ENCODE measurements at regions not wholly inside any gene's neighbourhood (a gene's known extent, or its start where the extent isn't known, plus 50 kb on each side); places are given as distances from the start of the nearest gene placed in this dataset.

GRCh38 chr21:15282665-15283064, 217.9 kb upstream of the NRIP1 start (continued):
- TF ChIP-seq, protein P1, sequence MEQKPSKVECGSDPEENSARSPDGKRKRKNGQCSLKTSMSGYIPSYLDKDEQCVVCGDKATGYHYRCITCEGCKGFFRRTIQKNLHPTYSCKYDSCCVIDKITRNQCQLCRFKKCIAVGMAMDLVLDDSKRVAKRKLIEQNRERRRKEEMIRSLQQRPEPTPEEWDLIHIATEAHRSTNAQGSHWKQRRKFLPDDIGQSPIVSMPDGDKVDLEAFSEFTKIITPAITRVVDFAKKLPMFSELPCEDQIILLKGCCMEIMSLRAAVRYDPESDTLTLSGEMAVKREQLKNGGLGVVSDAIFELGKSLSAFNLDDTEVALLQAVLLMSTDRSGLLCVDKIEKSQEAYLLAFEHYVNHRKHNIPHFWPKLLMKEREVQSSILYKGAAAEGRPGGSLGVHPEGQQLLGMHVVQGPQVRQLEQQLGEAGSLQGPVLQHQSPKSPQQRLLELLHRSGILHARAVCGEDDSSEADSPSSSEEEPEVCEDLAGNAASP (CRISPR knock-in tag; IDR thresholded peaks at IDR 0.05; ENCODE audit: borderline replicate concordance): no peak
- TF ChIP-seq PAF1 (CRISPR knock-in tag; IDR thresholded peaks at IDR 0.05): no peak

- POLR2A ChIA-PET: no interaction called here
- H3K9ac ChIP-seq (ENCODE audit: insufficient read depth, low read depth, low read length): no peak overlapping the region
- peaks cover 15% of the 10 kb centered on the region for H3K9me3 ChIP-seq (ENCODE audit: low read length)
- intact Hi-C loops (cut with micrococcal nuclease; ENCODE audit: unreplicated experiment) (no loop called here), in situ Hi-C loops (cut with HindIII; ENCODE audit: extremely low pct_ligation_motif_present, low pct_unique_long_range_greater_than_20kb) (no loop called here)
- CTCF ChIA-PET (ENCODE audit: low intra/inter-chr PET ratio, low total read pairs): no interaction called here
- H3K27ac ChIP-seq (ENCODE audit: extremely low read length, insufficient read depth, low read length): no peak overlapping the region
- H3K79me2 ChIP-seq (ENCODE audit: insufficient read depth, low read length): no peaks in the 10 kb centered on the region
- H2AFZ ChIP-seq (ENCODE audit: low read length): no peak overlapping the region
- no peak for ATAC-seq
- BruUV-seq (replicated peaks): no TSS peak
- H3K4me2 ChIP-seq (ENCODE audit: low read depth, low read length): peak overlapping the region; percentile 32; the same call in 1 of the 2 replicates
- DNase-seq (ENCODE audit: low spot score): no peak
- no peak for TF ChIP-seq ZNF232 (CRISPR knock-in tag; IDR thresholded peaks at IDR 0.05; ENCODE audit: borderline replicate concordance)
- 0 out of 2 replicates have a peak, but pooled peaks have one; percentile 17 for TF ChIP-seq TCF7 (IDR thresholded peaks at IDR 0.05; ENCODE audit: low read depth)
- 0 out of 2 replicates have a peak, but pooled peaks have one; percentile 24 for TF ChIP-seq NFIC (IDR thresholded peaks at IDR 0.05; ENCODE audit: low read length)
- no peak for TF ChIP-seq ZNF333 (CRISPR knock-in tag; IDR thresholded peaks at IDR 0.05; ENCODE audit: borderline replicate concordance)
- TF ChIP-seq ZNF382 (CRISPR knock-in tag; IDR thresholded peaks at IDR 0.05; ENCODE audit: borderline replicate concordance): no peak
- no peak for TF ChIP-seq ASH2L (IDR thresholded peaks at IDR 0.05; ENCODE audit: insufficient read length, low read depth, low read length)
- TF ChIP-seq TP53 (CRISPR knock-in tag; conservative IDR thresholded peaks at IDR 0.05): no peak
- no peak for TF ChIP-seq KMT2B (CRISPR knock-in tag; IDR thresholded peaks at IDR 0.05)
- H3K4me3 ChIP-seq (replicated peaks in 1 of 3; ENCODE audit: insufficient read depth in 1 of 3, low read depth in 2 of 3, low read length in 3 of 3): no peak overlapping the region
- FAIRE-seq: no peak
- H3K27me3 ChIP-seq (ENCODE audit: control insufficient read depth in 1 of 2, insufficient read depth in 2 of 2, low read length in 2 of 2): no peaks in the 10 kb centered on the region
- no peaks in the 10 kb centered on the region for H4K20me1 ChIP-seq (ENCODE audit: insufficient read depth, low read length)
- H3K4me1 ChIP-seq (ENCODE audit: insufficient read depth, low read length): peaks cover 7% of the 10 kb centered on the region
- no peaks in the 10 kb centered on the region for H3K36me3 ChIP-seq (replicated peaks in 1 of 2; ENCODE audit: control insufficient read depth in 1 of 2, insufficient read depth in 2 of 2, low read length in 2 of 2)
Observed at GRCh38 chr21:15283138-15283537, 218.3 kb upstream of the NRIP1 start.
